GM12878 (cell line): ENCODE measurements at regions not wholly inside any gene's neighbourhood (a gene's known extent, or its start where the extent isn't known, plus 50 kb on each side); places are given as distances from the start of the nearest gene placed in this dataset.

Source experiments
- HDGF ChIP-seq: fragments of 450-650 bp; IDR thresholded peaks from 2 replicates; pipeline ENCODE4 v1.6.1; 2016; ENCODE audit warnings: antibody characterized with exemption
- PBX3 ChIP-seq: IDR thresholded peaks from 2 replicates; pipeline ENCODE4 v1.6.1; 2011; ENCODE audit warnings: mild to moderate bottlenecking, low read depth, low read length, moderate library complexity; ENCODE audit not compliant: insufficient replicate concordance

DNA sequence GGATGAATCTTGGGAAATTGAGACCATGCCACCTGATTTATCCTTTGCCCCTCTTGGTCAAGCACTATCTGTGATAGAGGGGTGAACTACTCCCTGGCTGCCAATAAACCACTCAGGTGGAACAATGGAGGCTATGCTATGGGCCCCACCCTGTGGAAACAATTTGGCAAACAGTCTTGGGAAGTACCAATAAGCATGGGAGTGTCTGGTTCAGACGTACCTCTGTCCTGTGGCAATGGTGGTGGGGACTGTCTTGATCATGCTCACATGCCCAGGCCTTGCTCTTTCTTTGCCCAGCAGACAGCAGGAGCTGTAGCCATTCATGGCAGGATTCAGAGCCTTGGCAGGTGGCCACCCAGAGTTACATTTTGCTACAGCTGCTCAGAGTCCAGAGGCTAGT, 658.7 kb downstream of the KCNJ3 start:
- no peak for TF ChIP-seq PBX3
- no peak for TF ChIP-seq HDGF
